GM12872 (cell line): ENCODE measurements at regions not wholly inside any gene's neighbourhood (a gene's known extent, or its start where the extent isn't known, plus 50 kb on each side); places are given as distances from the start of the nearest gene placed in this dataset.

ENCODE experiments used
- CTCF ChIP-seq: IDR thresholded peaks from 3 replicates; pipeline ENCODE4 v1.5.1; 2011; ENCODE audit warnings: low read depth, mild to moderate bottlenecking, low read length, moderate library complexity; ENCODE audit not compliant: insufficient read depth

GRCh38 chr9:135248721-135249120, 161.3 kb downstream of the OLFM1 start:
- TF ChIP-seq CTCF, result no peak

GRCh38 chr9:135249191-135249590, 161.7 kb downstream of the OLFM1 start:
- TF ChIP-seq CTCF, result no peak

DNA sequence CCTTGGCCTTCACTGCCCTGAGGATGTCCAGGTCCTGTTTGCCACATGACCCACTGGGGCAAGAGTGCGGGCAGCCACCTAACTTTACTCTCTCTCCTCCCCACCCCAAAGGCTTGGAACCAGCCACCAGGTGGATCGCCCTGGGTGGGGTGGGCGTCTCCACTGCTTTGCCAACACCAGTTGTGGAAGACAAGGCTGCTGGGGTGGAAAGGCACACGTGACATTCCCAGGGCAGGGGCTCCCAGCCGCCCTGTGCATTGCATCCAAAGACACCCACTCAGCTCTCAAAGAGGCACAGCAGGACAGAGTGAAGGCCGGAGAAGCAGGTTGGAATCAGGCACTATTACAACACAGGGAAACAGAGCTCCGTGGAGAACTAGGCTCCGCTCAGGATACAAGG, 162.2 kb downstream of the OLFM1 start:
- TF ChIP-seq CTCF, result no peak

- no peak for TF ChIP-seq CTCF
Observed at GRCh38 chr9:135251331-135251761, 163.9 kb downstream of the OLFM1 start.

DNA sequence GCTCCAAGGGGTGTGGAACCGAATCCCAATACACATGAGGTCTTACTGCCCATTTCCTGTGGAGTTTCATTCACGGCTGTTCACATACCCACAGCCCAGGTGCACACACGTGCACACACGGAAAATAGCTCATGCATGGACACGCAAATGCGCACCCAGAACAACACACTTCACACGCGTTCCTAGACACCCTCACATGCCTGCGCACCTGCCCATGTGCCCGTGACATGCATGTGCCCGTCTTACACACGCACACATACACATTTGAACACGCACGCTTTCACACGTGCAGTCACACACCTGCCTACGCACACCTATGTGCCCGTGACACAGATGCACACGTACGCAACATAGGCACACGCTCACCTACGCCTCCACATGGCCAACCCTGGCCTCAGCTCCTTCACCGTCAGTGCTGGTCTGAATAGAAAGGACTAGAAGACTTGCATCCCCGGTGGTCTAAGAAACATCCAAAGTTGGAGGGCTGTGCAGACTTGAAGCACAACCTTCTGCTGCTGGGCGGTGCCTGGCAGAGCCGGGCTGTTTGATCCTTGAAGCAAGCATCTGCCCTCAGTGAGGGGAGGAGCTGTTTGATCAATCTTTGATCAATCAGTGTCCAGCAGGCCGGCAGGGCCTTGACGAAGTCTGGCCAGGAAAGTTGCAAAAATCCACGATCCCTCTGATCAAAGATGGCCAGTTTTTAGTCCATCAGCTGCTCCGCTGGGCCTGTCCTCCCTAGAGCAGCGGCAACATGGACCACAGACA, 164.7 kb downstream of the OLFM1 start:
- no peak for TF ChIP-seq CTCF

DNA sequence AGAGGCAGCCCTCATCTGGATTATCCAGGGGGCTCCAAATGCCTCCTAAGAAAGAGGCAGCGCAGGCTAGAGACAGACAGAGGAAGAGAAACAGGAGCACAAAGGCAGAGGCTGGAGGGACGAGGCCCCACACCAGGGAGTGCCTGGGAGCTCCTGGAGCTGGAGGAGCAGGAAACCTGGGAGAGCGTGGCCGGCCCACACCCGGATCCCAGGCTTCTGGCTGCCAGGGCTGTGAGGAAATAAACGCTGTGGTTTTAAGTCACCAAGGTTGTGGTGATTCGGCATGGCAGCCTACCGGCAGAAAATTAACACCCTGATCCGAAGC, 165.5 kb downstream of the OLFM1 start:
- TF ChIP-seq CTCF, result no peak

DNA sequence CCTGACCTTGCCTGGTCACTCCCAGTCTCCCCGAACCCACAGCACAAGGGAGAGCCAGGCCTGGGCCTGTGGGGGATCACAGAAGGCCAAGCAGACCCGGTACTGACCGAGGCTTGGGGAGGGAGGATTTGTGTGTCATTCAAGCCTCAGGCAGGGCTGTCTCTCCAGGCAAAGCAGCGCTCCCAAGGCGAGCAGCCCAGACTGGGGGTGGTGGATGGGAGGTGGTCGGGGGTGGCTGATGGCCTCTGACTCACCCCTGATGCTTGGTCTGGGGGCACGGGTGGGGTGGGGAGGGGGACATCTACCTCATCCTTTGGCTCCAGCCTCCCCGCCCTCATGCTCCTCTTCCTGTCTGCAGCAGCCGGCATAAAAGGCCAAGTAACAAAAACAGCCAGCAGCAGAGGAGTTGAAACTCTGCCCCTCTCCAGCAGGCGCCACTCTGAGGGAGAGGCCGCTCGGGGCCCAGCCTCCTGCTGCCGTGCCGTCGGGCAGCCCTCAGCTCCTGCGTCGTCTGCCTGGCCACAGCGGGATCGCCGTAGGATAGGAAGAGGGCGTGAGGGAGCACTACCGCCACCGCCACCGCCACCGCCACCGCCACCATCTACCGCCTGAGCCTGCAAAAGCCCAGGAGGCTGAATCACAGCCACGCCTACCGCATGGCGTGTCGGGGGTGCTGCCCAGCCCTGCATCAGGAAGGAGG, 166.0 kb downstream of the OLFM1 start:
- no peak for TF ChIP-seq CTCF
